ENCODE measurements at regions not wholly inside any gene's neighbourhood (a gene's known extent, or its start where the extent isn't known, plus 50 kb on each side); places are given as distances from the start of the nearest gene placed in this dataset.

GRCh38 chr13:58025821-58026220 is 394.3 kb downstream of the PCDH17 start (continued):
- TF ChIP-seq, protein P1, sequence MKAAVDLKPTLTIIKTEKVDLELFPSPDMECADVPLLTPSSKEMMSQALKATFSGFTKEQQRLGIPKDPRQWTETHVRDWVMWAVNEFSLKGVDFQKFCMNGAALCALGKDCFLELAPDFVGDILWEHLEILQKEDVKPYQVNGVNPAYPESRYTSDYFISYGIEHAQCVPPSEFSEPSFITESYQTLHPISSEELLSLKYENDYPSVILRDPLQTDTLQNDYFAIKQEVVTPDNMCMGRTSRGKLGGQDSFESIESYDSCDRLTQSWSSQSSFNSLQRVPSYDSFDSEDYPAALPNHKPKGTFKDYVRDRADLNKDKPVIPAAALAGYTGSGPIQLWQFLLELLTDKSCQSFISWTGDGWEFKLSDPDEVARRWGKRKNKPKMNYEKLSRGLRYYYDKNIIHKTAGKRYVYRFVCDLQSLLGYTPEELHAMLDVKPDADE (IDR thresholded peaks at IDR 0.05), result no peak

GRCh38 chr13:58032676-58033460 is 401.3 kb downstream of the PCDH17 start:
- Mint-ChIP-seq H3K36me3 (ENCODE audit: low read depth) (no peaks in the 10 kb centered on the region), H3K27me3 (ENCODE audit: insufficient read depth, low read depth, poor library complexity) (no peaks in the 10 kb centered on the region), H3K9me3 (no peaks in the 10 kb centered on the region)

More at GRCh38 chr13:58032676-58033460, 401.3 kb downstream of the PCDH17 start:
- no peaks in the 10 kb centered on the region for H3K79me2 ChIP-seq (replicated peaks; ENCODE audit: insufficient read depth)
- no peaks in the 10 kb centered on the region for H4K20me1 ChIP-seq (replicated peaks; ENCODE audit: insufficient read depth)
- H3K4me1 ChIP-seq (ENCODE audit: insufficient read depth), result peaks cover 7% of the 10 kb centered on the region; the same call in 1 of the 2 replicates
- no peaks in the 10 kb centered on the region for H3K27me3 ChIP-seq (ENCODE audit: insufficient read depth)
- ATAC-seq (no peak), DNase-seq (ENCODE audit: low spot score) (no peak)
- H3K4me3 ChIP-seq, result no peak overlapping the region
- no peaks in the 10 kb centered on the region for H3K36me3 ChIP-seq (ENCODE audit: insufficient read depth)
- Mint-ChIP-seq H3K4me1 (peaks cover 3% of the 10 kb centered on the region; the same call in 1 of the 3 replicates), H3K4me3 (no peak overlapping the region), H3K27ac (no peak overlapping the region)
- H3F3A ChIP-seq (replicated peaks; ENCODE audit: low read depth), result no peaks in the 10 kb centered on the region
- no peak overlapping the region for H3K4me2 ChIP-seq
- no peak overlapping the region for H3K27ac ChIP-seq (ENCODE audit: low read depth)
- no peaks in the 10 kb centered on the region for H3K9me2 ChIP-seq (ENCODE audit: insufficient read depth)
- TF ChIP-seq EZH2phosphoT487 (IDR thresholded peaks at IDR 0.05; ENCODE audit: unreplicated experiment) (no peak), POLR2AphosphoS5 (IDR thresholded peaks at IDR 0.05; ENCODE audit: low read depth) (no peak), EZH2 (IDR thresholded peaks at IDR 0.05; ENCODE audit: low read depth, unreplicated experiment) (no peak), ZNF114 (CRISPR knock-in tag; IDR thresholded peaks at IDR 0.05) (no peak), NANOG (IDR thresholded peaks at IDR 0.05; ENCODE audit: borderline replicate concordance) (no peak), CREB1 (CRISPR knock-in tag; IDR thresholded peaks at IDR 0.05; ENCODE audit: low read depth) (no peak), ZNF331 (CRISPR knock-in tag; IDR thresholded peaks at IDR 0.05; ENCODE audit: low read depth) (no peak)
- TF ChIP-seq, protein P2, sequence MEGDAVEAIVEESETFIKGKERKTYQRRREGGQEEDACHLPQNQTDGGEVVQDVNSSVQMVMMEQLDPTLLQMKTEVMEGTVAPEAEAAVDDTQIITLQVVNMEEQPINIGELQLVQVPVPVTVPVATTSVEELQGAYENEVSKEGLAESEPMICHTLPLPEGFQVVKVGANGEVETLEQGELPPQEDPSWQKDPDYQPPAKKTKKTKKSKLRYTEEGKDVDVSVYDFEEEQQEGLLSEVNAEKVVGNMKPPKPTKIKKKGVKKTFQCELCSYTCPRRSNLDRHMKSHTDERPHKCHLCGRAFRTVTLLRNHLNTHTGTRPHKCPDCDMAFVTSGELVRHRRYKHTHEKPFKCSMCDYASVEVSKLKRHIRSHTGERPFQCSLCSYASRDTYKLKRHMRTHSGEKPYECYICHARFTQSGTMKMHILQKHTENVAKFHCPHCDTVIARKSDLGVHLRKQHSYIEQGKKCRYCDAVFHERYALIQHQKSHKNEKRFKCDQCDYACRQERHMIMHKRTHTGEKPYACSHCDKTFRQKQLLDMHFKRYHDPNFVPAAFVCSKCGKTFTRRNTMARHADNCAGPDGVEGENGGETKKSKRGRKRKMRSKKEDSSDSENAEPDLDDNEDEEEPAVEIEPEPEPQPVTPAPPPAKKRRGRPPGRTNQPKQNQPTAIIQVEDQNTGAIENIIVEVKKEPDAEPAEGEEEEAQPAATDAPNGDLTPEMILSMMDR (conservative IDR thresholded peaks at IDR 0.05; ENCODE audit: low read depth in 2 of 2), result no peak
- TF ChIP-seq, protein P1 (IDR thresholded peaks at IDR 0.05), result no peak
- TF ChIP-seq, protein P3, sequence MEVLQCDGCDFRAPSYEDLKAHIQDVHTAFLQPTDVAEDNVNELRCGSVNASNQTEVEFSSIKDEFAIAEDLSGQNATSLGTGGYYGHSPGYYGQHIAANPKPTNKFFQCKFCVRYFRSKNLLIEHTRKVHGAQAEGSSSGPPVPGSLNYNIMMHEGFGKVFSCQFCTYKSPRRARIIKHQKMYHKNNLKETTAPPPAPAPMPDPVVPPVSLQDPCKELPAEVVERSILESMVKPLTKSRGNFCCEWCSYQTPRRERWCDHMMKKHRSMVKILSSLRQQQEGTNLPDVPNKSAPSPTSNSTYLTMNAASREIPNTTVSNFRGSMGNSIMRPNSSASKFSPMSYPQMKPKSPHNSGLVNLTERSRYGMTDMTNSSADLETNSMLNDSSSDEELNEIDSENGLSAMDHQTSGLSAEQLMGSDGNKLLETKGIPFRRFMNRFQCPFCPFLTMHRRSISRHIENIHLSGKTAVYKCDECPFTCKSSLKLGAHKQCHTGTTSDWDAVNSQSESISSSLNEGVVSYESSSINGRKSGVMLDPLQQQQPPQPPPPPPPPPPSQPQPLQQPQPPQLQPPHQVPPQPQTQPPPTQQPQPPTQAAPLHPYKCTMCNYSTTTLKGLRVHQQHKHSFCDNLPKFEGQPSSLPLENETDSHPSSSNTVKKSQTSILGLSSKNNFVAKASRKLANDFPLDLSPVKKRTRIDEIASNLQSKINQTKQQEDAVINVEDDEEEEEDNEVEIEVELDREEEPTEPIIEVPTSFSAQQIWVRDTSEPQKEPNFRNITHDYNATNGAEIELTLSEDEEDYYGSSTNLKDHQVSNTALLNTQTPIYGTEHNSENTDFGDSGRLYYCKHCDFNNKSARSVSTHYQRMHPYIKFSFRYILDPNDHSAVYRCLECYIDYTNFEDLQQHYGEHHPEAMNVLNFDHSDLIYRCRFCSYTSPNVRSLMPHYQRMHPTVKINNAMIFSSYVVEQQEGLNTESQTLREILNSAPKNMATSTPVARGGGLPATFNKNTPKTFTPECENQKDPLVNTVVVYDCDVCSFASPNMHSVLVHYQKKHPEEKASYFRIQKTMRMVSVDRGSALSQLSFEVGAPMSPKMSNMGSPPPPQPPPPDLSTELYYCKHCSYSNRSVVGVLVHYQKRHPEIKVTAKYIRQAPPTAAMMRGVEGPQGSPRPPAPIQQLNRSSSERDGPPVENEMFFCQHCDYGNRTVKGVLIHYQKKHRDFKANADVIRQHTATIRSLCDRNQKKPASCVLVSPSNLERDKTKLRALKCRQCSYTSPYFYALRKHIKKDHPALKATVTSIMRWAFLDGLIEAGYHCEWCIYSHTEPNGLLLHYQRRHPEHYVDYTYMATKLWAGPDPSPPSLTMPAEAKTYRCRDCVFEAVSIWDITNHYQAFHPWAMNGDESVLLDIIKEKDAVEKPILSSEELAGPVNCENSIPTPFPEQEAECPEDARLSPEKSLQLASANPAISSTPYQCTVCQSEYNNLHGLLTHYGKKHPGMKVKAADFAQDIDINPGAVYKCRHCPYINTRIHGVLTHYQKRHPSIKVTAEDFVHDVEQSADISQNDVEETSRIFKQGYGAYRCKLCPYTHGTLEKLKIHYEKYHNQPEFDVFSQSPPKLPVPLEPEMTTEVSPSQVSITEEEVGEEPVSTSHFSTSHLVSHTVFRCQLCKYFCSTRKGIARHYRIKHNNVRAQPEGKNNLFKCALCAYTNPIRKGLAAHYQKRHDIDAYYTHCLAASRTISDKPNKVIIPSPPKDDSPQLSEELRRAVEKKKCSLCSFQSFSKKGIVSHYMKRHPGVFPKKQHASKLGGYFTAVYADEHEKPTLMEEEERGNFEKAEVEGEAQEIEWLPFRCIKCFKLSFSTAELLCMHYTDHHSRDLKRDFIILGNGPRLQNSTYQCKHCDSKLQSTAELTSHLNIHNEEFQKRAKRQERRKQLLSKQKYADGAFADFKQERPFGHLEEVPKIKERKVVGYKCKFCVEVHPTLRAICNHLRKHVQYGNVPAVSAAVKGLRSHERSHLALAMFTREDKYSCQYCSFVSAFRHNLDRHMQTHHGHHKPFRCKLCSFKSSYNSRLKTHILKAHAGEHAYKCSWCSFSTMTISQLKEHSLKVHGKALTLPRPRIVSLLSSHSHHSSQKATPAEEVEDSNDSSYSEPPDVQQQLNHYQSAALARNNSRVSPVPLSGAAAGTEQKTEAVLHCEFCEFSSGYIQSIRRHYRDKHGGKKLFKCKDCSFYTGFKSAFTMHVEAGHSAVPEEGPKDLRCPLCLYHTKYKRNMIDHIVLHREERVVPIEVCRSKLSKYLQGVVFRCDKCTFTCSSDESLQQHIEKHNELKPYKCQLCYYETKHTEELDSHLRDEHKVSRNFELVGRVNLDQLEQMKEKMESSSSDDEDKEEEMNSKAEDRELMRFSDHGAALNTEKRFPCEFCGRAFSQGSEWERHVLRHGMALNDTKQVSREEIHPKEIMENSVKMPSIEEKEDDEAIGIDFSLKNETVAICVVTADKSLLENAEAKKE (CRISPR knock-in tag; IDR thresholded peaks at IDR 0.05), result no peak
- H2AFZ ChIP-seq, result no peak overlapping the region

All from GM23338 (cell line).